H1 (cell line): ENCODE measurements at regions not wholly inside any gene's neighbourhood (a gene's known extent, or its start where the extent isn't known, plus 50 kb on each side); places are given as distances from the start of the nearest gene placed in this dataset.

Experiments used
- CTCF ChIA-PET: fragments of 300-600 bp; sonication (Branson Sonifier 250); formaldehyde crosslinking; loops from one replicate; lab custom pipeline; 2021; ENCODE audit not compliant: partially characterized antibody; lab: Charles Lee
- POLR2A ChIA-PET: fragments of 300-600 bp; sonication (Branson Sonifier 250); formaldehyde crosslinking; loops from one replicate; lab custom pipeline; 2021; ENCODE audit warnings: inconsistent platforms; ENCODE audit not compliant: partially characterized antibody; lab: Charles Lee
- DNase-seq, 2 experiments: peaks; one replicate each; pipeline versions ENCODE4 v3.0.0 to v3.0.0-alpha.2; 2010 to 2022; ENCODE audit warnings: low spot score in 2 of 2, low read depth in 1 of 2, mixed read lengths in 1 of 2
- FAIRE-seq: peaks from 2 replicates; lab custom pipeline; 2011; peaks lifted over from hg19 to GRCh38; lab: Jason Lieb, UNC
- H2AFZ ChIP-seq: 2 replicates; pipeline ENCODE4 v1.8.1; 2012; ENCODE audit warnings: low read length, inconsistent platforms
- H2AK5ac ChIP-seq: 2 replicates; pipeline ENCODE4 v1.6.1; 2013; ENCODE audit warnings: low read depth, low read length
- H2BK120ac ChIP-seq: replicated peaks from 2 replicates; pipeline ENCODE3; 2013; ENCODE audit warnings: low read depth, low read length, inconsistent platforms
- H2BK12ac ChIP-seq: 2 replicates; pipeline ENCODE4 v1.6.1; 2013; ENCODE audit warnings: low read depth, low read length
- H2BK15ac ChIP-seq: 2 replicates; pipeline ENCODE4 v1.6.1; 2013; ENCODE audit warnings: low read length
- H2BK20ac ChIP-seq: 2 replicates; pipeline ENCODE4 v1.6.1; 2013; ENCODE audit warnings: low read length
- H2BK5ac ChIP-seq: 2 replicates; pipeline ENCODE4 v1.6.1; 2013; ENCODE audit warnings: low read depth, low read length
- H3K14ac ChIP-seq: 2 replicates; pipeline ENCODE4 v1.6.1; 2013; ENCODE audit warnings: inconsistent platforms; ENCODE audit not compliant: insufficient read length
- H3K18ac ChIP-seq: 2 replicates; pipeline ENCODE4 v1.6.1; 2013; ENCODE audit warnings: low read length; ENCODE audit errors: extremely low read depth
- H3K23ac ChIP-seq: 2 replicates; pipeline ENCODE4 v1.6.1; 2013; ENCODE audit warnings: inconsistent platforms; ENCODE audit not compliant: insufficient read length
- H3K23me2 ChIP-seq: 2 replicates; pipeline ENCODE4 v1.6.1; 2013; ENCODE audit warnings: low read depth, low read length
- H3K27ac ChIP-seq: 2 replicates; pipeline ENCODE4 v1.6.1; 2011; ENCODE audit warnings: low read depth, low read length, inconsistent platforms
- H3K27me3 ChIP-seq, 4 experiments: replicated peaks in 1 of 4; 1 replicate in 1 of 4; 2 replicates in 3 of 4; pipeline versions ENCODE4 v1.6.1 to v1.8.1; 2011 to 2013; ENCODE audit warnings: low read length in 3 of 4, mild to moderate bottlenecking in 3 of 4, inconsistent platforms in 2 of 4, mixed read lengths in 2 of 4, moderate library complexity in 1 of 4; ENCODE audit not compliant: control insufficient read depth in 3 of 4, insufficient read depth in 3 of 4; ENCODE audit errors: extremely low read depth in 1 of 4
- H3K36me3 ChIP-seq, 4 experiments: 2 replicates each; pipeline versions ENCODE4 v1.6.1 to v1.8.1; 2011 to 2013; ENCODE audit warnings: mild to moderate bottlenecking in 4 of 4, low read length in 3 of 4, moderate library complexity in 2 of 4, control low read depth in 1 of 4, inconsistent platforms in 1 of 4; ENCODE audit not compliant: insufficient read depth in 4 of 4, control insufficient read depth in 2 of 4
- H3K4ac ChIP-seq: replicated peaks from 2 replicates; pipeline ENCODE3; 2013; ENCODE audit warnings: low read length, low read depth, mixed read lengths, inconsistent platforms; ENCODE audit not compliant: insufficient read length
- H3K4me1 ChIP-seq, 4 experiments: replicated peaks in 1 of 4; 1 replicate in 1 of 4; 2 replicates in 3 of 4; pipeline versions ENCODE4 v1.6.1 to v1.8.1; 2011 to 2013; ENCODE audit warnings: low read length in 3 of 4, inconsistent platforms in 2 of 4, mixed read lengths in 1 of 4; ENCODE audit not compliant: insufficient read depth in 4 of 4, control insufficient read depth in 3 of 4
- H3K4me2 ChIP-seq, 2 experiments: 2 replicates each; pipeline versions ENCODE4 v1.6.1 to v1.8.1; 2011 to 2013; ENCODE audit warnings: low read depth in 2 of 2, low read length in 2 of 2, control low read depth in 1 of 2, inconsistent platforms in 1 of 2, mild to moderate bottlenecking in 1 of 2; ENCODE audit not compliant: insufficient read depth in 1 of 2
- H3K4me3 ChIP-seq, 4 experiments: fragments of 200-600, 300-600 bp in 1 of 4; sonication (generic), shearing (Covaris generic), sonication (Bioruptor Twin) in 1 of 4; 2 replicates each; pipeline versions ENCODE4 v1.5.1 to v1.8.1; 2011 to 2016; ENCODE audit warnings: low read length in 4 of 4, low read depth in 3 of 4, control low read depth in 2 of 4, inconsistent platforms in 2 of 4, mild to moderate bottlenecking in 2 of 4, mixed read lengths in 1 of 4, moderate library complexity in 1 of 4; ENCODE audit not compliant: insufficient read depth in 2 of 4; ENCODE audit errors: extremely low read depth in 1 of 4
- H3K56ac ChIP-seq: replicated peaks from 2 replicates; pipeline ENCODE3; 2013; ENCODE audit warnings: low read depth, mild to moderate bottlenecking, mixed read lengths, low read length, inconsistent platforms; ENCODE audit not compliant: insufficient read length
- H3K79me1 ChIP-seq: 2 replicates; pipeline ENCODE4 v1.6.1; 2013; ENCODE audit warnings: low read depth, low read length, control low read depth
- H3K79me2 ChIP-seq, 2 experiments: 2 replicates each; pipeline versions ENCODE4 v1.6.1 to v1.8.1; 2012 to 2013; ENCODE audit warnings: low read length in 2 of 2, mild to moderate bottlenecking in 2 of 2, inconsistent platforms in 1 of 2; ENCODE audit not compliant: insufficient read depth in 2 of 2, control insufficient read depth in 1 of 2
- H3K9ac ChIP-seq, 4 experiments: replicated peaks in 1 of 4; 1 replicate in 1 of 4; 2 replicates in 3 of 4; pipeline versions ENCODE4 v1.6.1 to v1.8.1; 2011 to 2013; ENCODE audit warnings: low read depth in 3 of 4, low read length in 3 of 4, control low read depth in 2 of 4, mild to moderate bottlenecking in 2 of 4, moderate library complexity in 2 of 4, inconsistent platforms in 1 of 4; ENCODE audit errors: extremely low read depth in 1 of 4
- H3K9me3 ChIP-seq, 2 experiments: 2 replicates each; pipeline versions ENCODE4 v1.6.1 to v1.8.1; 2012 to 2013; ENCODE audit warnings: mild to moderate bottlenecking in 2 of 2, moderate library complexity in 2 of 2, control low read depth in 1 of 2, inconsistent platforms in 1 of 2, low read depth in 1 of 2, low read length in 1 of 2, mixed read lengths in 1 of 2; ENCODE audit not compliant: insufficient read depth in 2 of 2
- H4K20me1 ChIP-seq, 2 experiments: replicated peaks in 1 of 2; 2 replicates each; pipeline versions ENCODE3 to v1.8.1; 2011 to 2013; ENCODE audit warnings: inconsistent platforms in 2 of 2, low read length in 2 of 2, mild to moderate bottlenecking in 1 of 2; ENCODE audit not compliant: insufficient read depth in 2 of 2, control insufficient read depth in 1 of 2
- H4K5ac ChIP-seq: 2 replicates; pipeline ENCODE4 v1.6.1; 2013; ENCODE audit warnings: low read length, low read depth, mixed read lengths, inconsistent platforms; ENCODE audit not compliant: insufficient read length
- H4K8ac ChIP-seq: 2 replicates; pipeline ENCODE4 v1.8.0; 2013; ENCODE audit warnings: mild to moderate bottlenecking, moderate library complexity, low read length, inconsistent platforms; ENCODE audit not compliant: insufficient read depth; ENCODE audit errors: extremely low read depth
- H4K91ac ChIP-seq: replicated peaks from 2 replicates; pipeline ENCODE3; 2013; ENCODE audit warnings: low read length, mixed read lengths, inconsistent platforms; ENCODE audit not compliant: insufficient read length
- CBX8 ChIP-seq: fragments of 300-800, 300-1000 bp; sonication (generic); IDR thresholded peaks from 2 replicates; pipeline ENCODE4 v1.7.1; 2016; ENCODE audit warnings: low read depth, low read length, borderline replicate concordance
- CEBPB ChIP-seq: IDR thresholded peaks from 2 replicates; pipeline ENCODE4 v1.6.1; 2012; ENCODE audit warnings: low read depth, low read length
- JUND ChIP-seq: IDR thresholded peaks from 2 replicates; pipeline ENCODE4 v1.6.1; 2011; ENCODE audit warnings: mild to moderate bottlenecking, improper control_type of control experiment, low read length
- SAP30 ChIP-seq: fragments of 300-600 bp; sonication (generic); IDR thresholded peaks from 2 replicates; pipeline ENCODE4 v1.7.1; 2012; ENCODE audit warnings: low read length, moderate library complexity, mild to moderate bottlenecking, inconsistent platforms; ENCODE audit not compliant: insufficient read depth, insufficient replicate concordance
- SP1 ChIP-seq: IDR thresholded peaks from 2 replicates; pipeline ENCODE4 v1.6.1; 2011; ENCODE audit warnings: low read depth, low read length
- WGBS, 2 experiments: shearing (Covaris generic) in 1 of 2; methylation state at CpG; one replicate each; pipeline versions ENCODE4 v1.1.6 to v1.1.7; 2013 to 2015; ENCODE audit warnings: low lambda C conversion rate in 2 of 2, mixed read lengths in 2 of 2, inconsistent platforms in 1 of 2, low coverage in 1 of 2, missing lambda C conversion rate in 1 of 2; ENCODE audit not compliant: insufficient replicate concordance in 2 of 2, insufficient coverage in 1 of 2, insufficient read length in 1 of 2; ENCODE audit errors: extremely low coverage in 1 of 2, missing lambda C conversion rate in 1 of 2; 5-methylcytosine and 5-hydroxymethylcytosine counted together

DNA sequence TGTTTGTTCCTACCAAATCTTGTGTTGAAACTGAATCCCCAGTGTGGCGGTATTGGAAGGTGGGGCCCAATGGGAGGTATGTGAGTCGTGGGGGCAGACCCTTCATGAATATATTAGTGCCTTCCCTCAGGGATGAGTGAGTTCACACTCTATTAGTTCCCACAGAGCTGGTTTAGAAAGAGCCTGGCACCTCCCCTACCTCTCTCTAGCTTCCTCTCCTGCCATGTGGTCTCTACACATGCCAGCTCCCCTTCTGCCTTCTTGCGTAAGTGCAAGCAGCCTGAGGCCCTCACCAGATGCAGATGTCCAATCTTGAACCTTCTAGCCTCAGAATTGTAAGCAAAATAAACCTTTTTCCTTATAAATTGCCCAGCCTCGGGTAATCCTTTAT is 105.8 kb downstream of the SPTSSA start:
- peaks cover 0 to 1% (median 0%) of the 10 kb centered on the region in 4 experiments; a peak in 1 of 7 replicates for H3K27me3 ChIP-seq
- no peak overlapping the region for H3K4ac ChIP-seq
- no peaks in the 10 kb centered on the region for H3K9me3 ChIP-seq
- DNase-seq (no peak), FAIRE-seq (no peak)
- H3K18ac ChIP-seq, result no peak overlapping the region
- ChIA-PET CTCF (interaction anchor here (0.9 to 1.6 kb wide), 3 partner anchors 9 to 82 kb away, joined by 4 to 6 read pairs (median 4); no protein-coding TSS in a partner anchor), POLR2A (no interaction called here)
- no peak overlapping the region for H3K4me3 ChIP-seq
- H3K14ac ChIP-seq, result no peak overlapping the region
- no peak overlapping the region for H3K27ac ChIP-seq
- whole genome bisulfite sequencing, 2 experiments, result 85% methylated on average over 4 of the region's 4 CpGs; no CpG with 5 or more reads in 1 of the 2 experiments
- no peaks in the 10 kb centered on the region for H4K20me1 ChIP-seq
- H3K23ac ChIP-seq, result no peak overlapping the region
- no peak overlapping the region for H2AFZ ChIP-seq
- no peak overlapping the region for H4K91ac ChIP-seq
- no peaks in the 10 kb centered on the region for H3K79me2 ChIP-seq
- no peak overlapping the region for H3K56ac ChIP-seq
- no peak for TF ChIP-seq SAP30
- TF ChIP-seq CEBPB, result peak; percentile 27; the same call in 1 of the 2 replicates
- TF ChIP-seq SP1, result no peak
- no peak for TF ChIP-seq JUND
- TF ChIP-seq CBX8, result no peak
- H4K8ac ChIP-seq, result no peak overlapping the region
- H2BK120ac ChIP-seq, result no peak overlapping the region
- H2AK5ac ChIP-seq, result no peak overlapping the region
- H4K5ac ChIP-seq, result no peak overlapping the region
- no peak overlapping the region for H3K4me2 ChIP-seq
- no peak overlapping the region for H3K9ac ChIP-seq
- H2BK5ac ChIP-seq, result no peak overlapping the region
- no peak overlapping the region for H2BK20ac ChIP-seq
- H3K4me1 ChIP-seq, result no peaks in the 10 kb centered on the region
- H2BK12ac ChIP-seq, result no peak overlapping the region
- H3K79me1 ChIP-seq, result no peaks in the 10 kb centered on the region
- no peaks in the 10 kb centered on the region for H3K23me2 ChIP-seq
- H2BK15ac ChIP-seq, result no peak overlapping the region
- H3K36me3 ChIP-seq, result no peaks in the 10 kb centered on the region
